HK-2 (cell line): ENCODE measurements at regions not wholly inside any gene's neighbourhood (a gene's known extent, or its start where the extent isn't known, plus 50 kb on each side); places are given as distances from the start of the nearest gene placed in this dataset.
A peak's percentile ranks its signal among the peaks of the same experiment; 100 is the strongest.
"Not testable (repeated sequence)": the region's sequence is repeated elsewhere in the genome, so short reads cannot be mapped to it uniquely, and the experiment has no call there.

ENCODE experiments used
- DNase-seq: peaks from one replicate; pipeline ENCODE4 v3.0.0-alpha.2; 2018; ENCODE audit not compliant: unreplicated experiment

DNA sequence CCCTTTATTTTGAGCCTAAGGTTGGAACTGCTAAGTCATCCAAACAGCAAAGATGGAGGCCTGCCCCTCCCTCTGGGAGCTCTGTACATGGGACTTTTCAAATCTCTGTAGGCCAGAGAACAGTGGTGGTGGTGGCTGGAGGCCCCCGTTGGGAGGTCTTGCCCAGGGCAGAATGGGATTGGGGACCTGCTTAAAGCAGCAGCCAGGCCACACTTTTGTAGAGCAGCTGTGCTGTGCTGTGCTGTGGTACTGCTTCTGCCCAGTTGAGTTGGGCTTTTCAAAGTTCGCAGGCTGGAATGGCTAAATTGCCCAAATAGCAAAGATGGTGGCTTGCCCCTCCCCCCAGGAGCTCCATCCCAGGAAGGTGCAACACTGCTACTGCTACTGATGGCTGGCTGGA lies 147.5 kb upstream of the TACR3 start:
- no peak for DNase-seq

DNA sequence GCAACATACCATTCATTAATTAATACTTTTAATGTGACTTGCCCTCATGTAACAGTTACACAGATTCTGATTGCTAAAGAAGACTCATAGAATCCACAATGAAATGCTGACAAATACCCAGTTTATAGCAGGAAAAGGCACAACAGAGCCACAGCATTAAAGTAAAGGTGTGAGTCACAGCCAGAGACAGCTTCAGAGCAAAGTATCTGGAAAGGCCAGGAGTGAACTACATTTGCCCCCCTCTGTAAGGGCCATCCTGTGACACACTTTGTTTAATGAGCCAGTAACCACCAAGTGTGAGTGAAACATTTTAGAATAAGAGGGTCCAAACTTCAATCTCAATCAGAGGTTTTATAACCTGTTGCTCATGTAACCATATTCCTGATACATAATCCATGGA lies 133.8 kb upstream of the TACR3 start:
- DNase-seq, result no peak

DNA sequence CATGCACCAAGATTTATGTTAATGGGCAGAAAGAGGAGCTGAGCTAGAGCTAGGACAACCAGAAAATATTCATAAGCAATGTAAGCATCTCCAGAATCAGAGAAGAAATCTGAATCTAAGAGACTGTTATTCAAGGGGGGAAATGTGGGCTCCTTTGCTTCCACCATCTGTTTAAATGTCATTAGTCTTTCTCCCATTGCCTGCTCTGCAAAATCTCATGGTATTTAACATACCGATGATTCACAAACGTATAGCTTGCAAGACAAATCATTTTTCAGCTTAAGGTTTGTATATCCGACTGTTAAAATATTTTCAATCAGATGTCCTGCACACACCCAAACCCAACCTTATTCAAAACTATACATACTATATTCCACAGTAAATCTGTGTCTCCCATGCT lies 133.4 kb upstream of the TACR3 start:
- no peak for DNase-seq

DNA sequence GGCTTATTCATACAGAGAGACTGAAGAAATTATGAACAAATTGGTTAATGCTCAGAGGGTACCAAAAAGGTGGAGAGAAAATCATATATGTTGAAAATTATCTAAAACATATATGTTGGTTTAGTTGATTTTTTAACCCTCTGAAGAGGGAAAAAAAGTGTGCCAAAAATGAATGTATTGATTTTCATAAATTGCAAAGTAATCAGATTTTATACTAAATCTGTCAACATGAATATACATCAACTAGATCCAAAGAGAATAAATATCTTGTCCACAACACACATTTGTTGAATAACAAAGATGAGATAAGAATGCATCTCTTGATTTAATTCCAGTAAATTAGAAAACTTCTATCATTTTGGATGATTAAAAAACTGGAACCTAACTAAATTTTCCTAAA lies 125.3 kb upstream of the TACR3 start:
- no peak for DNase-seq

DNA sequence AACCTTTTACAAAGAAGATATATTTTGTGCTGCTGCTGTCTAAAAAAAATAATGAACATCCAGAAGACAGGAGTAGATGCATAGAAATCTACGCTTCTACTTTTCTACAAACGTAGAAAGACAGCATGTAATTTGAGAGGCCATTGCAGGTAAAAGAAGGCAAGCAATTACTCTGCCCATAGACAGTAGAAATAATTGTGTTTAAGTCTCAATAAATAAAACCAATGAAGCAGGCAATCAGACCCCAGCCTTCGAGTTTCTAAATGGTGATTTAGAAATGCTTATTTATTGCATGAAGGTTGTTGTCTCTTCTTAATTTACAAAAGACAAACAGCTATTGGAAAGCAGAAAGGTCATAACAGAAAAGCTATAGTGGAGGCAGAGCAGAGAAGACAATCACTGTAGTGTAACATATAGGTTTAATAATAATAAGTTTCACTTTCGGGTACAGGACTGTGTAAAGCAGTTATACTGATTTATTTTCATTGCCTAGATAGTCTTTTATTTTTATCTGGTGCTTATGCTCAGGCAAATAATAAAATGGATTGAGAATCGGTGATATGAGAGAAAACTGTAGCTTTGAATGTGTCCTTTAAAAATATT lies 123.0 kb upstream of the TACR3 start:
- no peak for DNase-seq

DNA sequence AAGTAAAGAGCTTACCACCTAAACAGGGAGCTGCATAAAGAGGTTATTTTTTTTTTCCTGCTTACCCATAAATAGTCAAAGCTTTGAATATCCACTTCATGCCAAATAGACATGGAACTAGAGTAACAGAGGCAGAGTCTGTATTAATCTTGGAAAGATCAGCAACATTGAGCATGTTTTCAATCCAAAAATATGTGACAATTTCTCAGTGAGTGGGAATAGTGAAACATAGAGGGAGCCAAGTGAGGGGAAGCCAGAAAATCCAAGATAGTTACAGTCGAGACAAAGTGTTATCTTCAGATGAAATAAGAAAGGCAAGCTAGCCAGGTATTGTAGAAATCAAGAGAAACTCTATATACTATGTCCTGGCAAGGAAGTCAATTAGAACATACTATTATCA lies 122.3 kb upstream of the TACR3 start:
- no peak for DNase-seq

DNA sequence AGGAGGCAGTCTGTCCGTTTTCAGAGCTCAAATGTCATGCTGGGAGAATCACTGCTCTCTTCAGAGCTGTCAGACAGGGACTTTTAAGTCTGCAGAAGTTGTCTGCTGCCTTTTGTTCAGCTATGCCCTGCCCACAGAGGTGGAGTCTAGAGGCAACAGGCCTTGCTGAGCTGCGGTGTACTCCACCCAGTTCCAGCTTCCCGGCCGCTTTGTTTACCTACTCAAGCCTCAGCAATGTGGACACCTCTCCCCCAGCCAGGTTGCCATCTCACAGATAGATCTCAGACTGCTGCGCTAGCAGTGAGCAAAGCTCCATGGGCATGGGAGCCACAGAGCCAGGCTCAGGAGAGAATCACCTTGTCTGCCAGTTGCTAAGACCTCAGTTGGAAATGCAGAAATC lies 90.5 kb upstream of the TACR3 start:
- DNase-seq, result not testable (repeated sequence)

DNA sequence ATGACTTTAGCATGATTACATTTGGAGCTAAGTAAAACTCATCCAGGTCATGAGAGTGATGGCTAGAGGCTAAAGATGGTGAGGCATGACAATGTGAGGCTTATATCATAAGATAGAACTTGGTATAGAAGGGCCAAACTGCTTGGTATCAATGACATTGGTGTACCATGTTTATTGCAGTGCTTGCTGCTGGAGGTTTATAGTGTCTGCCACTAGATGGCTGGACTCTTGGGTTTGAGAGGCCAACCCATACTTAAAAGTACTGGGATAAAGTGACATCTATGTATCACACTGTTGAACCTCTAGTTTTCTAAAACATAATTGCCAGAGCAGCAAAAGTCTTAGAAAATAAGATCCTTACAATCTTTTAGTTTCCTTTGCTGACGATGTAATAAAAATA lies 83.0 kb upstream of the TACR3 start:
- no peak for DNase-seq

DNA sequence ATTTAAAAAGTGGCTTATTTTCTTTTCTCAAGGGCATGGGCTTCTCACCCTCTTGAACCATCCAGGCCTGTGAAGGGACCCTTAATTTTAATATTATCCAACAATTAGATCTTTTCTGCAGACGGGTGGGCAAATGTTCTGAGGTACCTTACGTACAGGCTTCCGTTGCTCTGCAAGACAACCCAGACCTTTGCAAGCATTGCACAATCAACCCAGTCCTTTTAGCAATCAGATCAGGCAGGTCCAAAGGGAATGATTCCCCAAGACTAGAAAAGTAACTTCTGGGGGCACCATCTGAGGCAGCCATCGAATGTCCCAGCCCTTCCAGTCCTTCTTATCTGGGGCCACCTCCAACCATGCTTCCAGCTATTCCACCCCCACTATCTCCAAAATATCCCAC lies 67.3 kb upstream of the TACR3 start:
- DNase-seq, result no peak

DNA sequence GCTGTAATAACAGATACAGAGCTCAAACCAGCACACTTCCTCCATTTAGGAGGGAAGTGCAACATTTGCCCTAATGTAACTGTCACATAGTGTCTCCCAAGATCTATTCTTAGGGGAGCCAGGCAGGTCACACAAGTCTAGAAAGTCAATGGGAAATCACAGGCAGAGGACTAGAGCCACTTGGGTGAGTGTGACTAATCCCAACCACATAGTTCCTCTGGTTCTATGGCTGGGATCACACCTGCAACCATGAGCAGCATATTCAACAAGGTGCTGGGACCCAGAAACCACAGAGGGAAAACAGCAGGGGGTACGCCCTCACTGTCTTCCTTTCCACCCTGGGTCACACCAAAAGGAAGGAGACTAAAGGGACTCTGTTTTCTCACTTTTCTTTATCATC lies 66.8 kb upstream of the TACR3 start:
- no peak for DNase-seq

DNA sequence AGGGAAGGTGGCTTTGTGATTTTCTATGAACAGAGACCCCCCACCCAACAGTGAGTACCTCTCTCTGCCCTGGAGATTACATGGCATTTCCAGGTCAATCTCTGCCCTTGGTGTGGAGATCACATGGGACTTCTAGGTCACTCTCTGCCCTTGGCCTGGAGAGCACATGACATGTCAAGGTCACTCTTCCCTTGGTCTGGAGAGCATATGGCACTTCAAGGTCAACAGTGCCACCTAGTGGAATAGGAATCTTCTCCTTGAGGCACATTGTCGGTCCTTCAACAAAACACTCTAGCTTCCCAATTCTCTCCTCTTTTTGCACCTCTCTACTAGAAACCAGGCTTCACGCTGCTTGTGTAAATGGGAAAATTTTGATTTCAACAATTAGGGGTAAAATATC lies 66.2 kb upstream of the TACR3 start:
- peak; percentile 19 for DNase-seq

DNA sequence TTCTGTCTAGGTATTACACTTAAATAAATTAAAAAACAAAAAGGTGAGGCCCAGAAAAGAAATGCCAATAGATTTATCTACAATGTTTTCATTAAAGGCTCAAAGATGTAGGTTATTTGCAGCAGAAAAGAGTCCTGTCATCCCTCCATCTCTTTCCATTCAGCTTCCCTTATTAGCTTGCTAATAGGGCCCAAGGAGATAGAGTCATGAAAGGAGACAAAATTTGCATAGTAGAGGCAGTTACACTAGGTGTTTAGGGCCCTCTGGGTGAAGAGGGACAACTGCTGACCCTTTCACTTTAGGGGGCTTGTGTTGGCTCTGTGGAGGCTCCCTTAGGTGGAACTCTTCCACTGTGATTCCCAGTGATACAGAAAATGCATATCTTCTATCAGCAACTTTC lies 58.4 kb upstream of the TACR3 start:
- no peak for DNase-seq

DNA sequence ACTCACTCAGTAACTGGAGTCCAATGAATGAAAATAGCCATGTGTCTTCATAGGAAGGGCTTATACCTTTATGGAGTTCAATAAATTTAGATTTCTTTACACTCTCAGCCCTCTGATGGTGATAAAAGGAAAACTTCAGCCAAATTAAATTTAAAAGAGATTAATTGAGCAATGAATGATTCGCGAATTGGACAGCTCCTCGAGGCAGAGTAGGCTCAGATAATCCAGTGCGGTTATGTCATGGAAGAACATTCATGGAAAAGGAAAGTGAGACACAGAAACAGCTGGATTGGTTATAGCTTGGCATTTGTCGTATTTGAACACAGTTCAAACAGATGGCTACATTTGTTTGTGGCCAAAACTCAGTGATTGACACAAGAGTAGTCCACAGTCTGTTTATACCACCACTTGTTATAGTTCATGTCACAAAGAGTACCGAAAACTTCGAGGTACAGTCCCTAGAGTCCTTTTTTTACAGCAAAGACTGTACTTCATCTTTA lies 54.6 kb upstream of the TACR3 start:
- no peak for DNase-seq

DNA sequence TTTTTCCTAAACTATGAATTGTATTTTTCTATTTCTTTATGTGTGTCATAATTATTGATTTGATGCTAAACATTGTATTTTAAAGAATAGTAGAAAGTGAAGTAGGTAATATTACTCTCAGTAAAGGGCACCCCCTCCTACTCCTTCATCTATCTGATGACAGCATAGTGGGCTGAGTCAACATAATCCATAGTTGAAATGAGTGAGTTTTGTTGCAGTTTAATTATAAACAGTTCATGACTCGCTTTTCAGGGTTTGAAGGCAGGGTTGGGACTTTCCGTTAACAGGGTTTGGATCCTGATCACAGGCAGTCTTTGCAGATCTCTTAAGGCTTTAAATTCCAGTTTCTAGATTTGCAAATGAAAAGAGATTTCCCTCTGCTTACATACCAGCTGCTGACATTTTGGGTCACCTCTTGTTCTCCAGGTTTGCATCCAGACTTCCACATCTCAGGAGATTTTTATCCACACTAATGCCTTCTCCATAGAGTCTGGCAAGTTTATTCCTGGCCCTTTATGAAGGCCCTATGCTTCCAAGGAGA lies 54.0 kb upstream of the TACR3 start:
- DNase-seq, result no peak
